Stimulated activated CD8-positive, alpha-beta memory T cell treated with anti-CD3 and anti-CD28 coated beads, Interleukin-7, amount 100 ng/mL, for 48 hours (primary cell): ENCODE measurements at regions not wholly inside any gene's neighbourhood (a gene's known extent, or its start where the extent isn't known, plus 50 kb on each side); places are given as distances from the start of the nearest gene placed in this dataset.

ENCODE experiments used
- DNase-seq, 2 donors: peaks; one replicate each; pipeline ENCODE4 v3.0.0-alpha.2; 2020; ENCODE audit warnings: low read depth in 1 of 2; ENCODE audit errors: extremely low read depth in 1 of 2

GRCh38 chr15:39454189-39454986 lies 126.5 kb upstream of the THBS1 start:
- DNase-seq = no peak

GRCh38 chr15:39455471-39455991 lies 125.3 kb upstream of the THBS1 start:
- DNase-seq = no peak

- DNase-seq = no peak
Measured at GRCh38 chr15:39456159-39456558, 124.7 kb upstream of the THBS1 start.

- DNase-seq = no peak
Measured at GRCh38 chr15:39456582-39457330, 124.1 kb upstream of the THBS1 start.

GRCh38 chr15:39458131-39458530 lies 122.7 kb upstream of the THBS1 start:
- DNase-seq = no peak

- no peak for DNase-seq
Measured at GRCh38 chr15:39459548-39459947, 121.3 kb upstream of the THBS1 start.

GRCh38 chr15:39460748-39461147 lies 120.1 kb upstream of the THBS1 start:
- DNase-seq = no peak

GRCh38 chr15:39461536-39462130 lies 119.2 kb upstream of the THBS1 start:
- no peak for DNase-seq

GRCh38 chr15:39462691-39463090 lies 118.2 kb upstream of the THBS1 start:
- DNase-seq = no peak

GRCh38 chr15:39465843-39466749 lies 114.8 kb upstream of the THBS1 start:
- DNase-seq = no peak

GRCh38 chr15:39466750-39467105 lies 114.2 kb upstream of the THBS1 start:
- DNase-seq = no peak

- DNase-seq = no peak
Measured at GRCh38 chr15:39468331-39468730, 112.5 kb upstream of the THBS1 start.

GRCh38 chr15:39468828-39469227 lies 112.1 kb upstream of the THBS1 start:
- no peak for DNase-seq

GRCh38 chr15:39471785-39472574 lies 108.9 kb upstream of the THBS1 start:
- DNase-seq = no peak

- DNase-seq = no peak
Measured at GRCh38 chr15:39472621-39473297, 108.1 kb upstream of the THBS1 start.

- no peak for DNase-seq
Measured at GRCh38 chr15:39473298-39473947, 107.5 kb upstream of the THBS1 start.

GRCh38 chr15:39474657-39475056 lies 106.2 kb upstream of the THBS1 start:
- DNase-seq = no peak

GRCh38 chr15:39478996-39479395 lies 101.9 kb upstream of the THBS1 start:
- DNase-seq = no peak

- no peak for DNase-seq
Measured at GRCh38 chr15:39479911-39480310, 101.0 kb upstream of the THBS1 start.
